IPS-11a (cell line): ENCODE measurements at regions not wholly inside any gene's neighbourhood (a gene's known extent, or its start where the extent isn't known, plus 50 kb on each side); places are given as distances from the start of the nearest gene placed in this dataset.
"Not testable (repeated sequence)": the region's sequence is repeated elsewhere in the genome, so short reads cannot be mapped to it uniquely, and the experiment has no call there.

Experiments
- H3K4me3 ChIP-seq: one replicate; pipeline ENCODE4 v1.5.1; 2013; ENCODE audit warnings: low read depth, low read length, control low read depth

GRCh38 chr14:28373721-28374120 lies 392.9 kb upstream of the FOXG1 start:
- H3K4me3 ChIP-seq, result no peak overlapping the region

- H3K4me3 ChIP-seq, result no peak overlapping the region
These were observed 391.3 kb upstream of the FOXG1 start for GRCh38 chr14:28375295-28375694.

GRCh38 chr14:28381656-28382055 lies 384.9 kb upstream of the FOXG1 start:
- H3K4me3 ChIP-seq, result no peak overlapping the region

GRCh38 chr14:28382444-28383190 lies 384.0 kb upstream of the FOXG1 start:
- H3K4me3 ChIP-seq, result no peak overlapping the region

GRCh38 chr14:28398506-28398905 lies 368.1 kb upstream of the FOXG1 start:
- no peak overlapping the region for H3K4me3 ChIP-seq

- H3K4me3 ChIP-seq, result not testable (repeated sequence)
These were observed 364.9 kb upstream of the FOXG1 start for GRCh38 chr14:28401705-28402104.

GRCh38 chr14:28406196-28406595 lies 360.4 kb upstream of the FOXG1 start:
- H3K4me3 ChIP-seq, result no peak overlapping the region

- no peak overlapping the region for H3K4me3 ChIP-seq
These were observed 359.4 kb upstream of the FOXG1 start for GRCh38 chr14:28407031-28407825.

GRCh38 chr14:28407996-28408395 lies 358.6 kb upstream of the FOXG1 start:
- no peak overlapping the region for H3K4me3 ChIP-seq

- no peak overlapping the region for H3K4me3 ChIP-seq
These were observed 354.5 kb upstream of the FOXG1 start for GRCh38 chr14:28412077-28412476.

- no peak overlapping the region for H3K4me3 ChIP-seq
These were observed 339.6 kb upstream of the FOXG1 start for GRCh38 chr14:28426960-28427359.

- no peak overlapping the region for H3K4me3 ChIP-seq
These were observed 329.8 kb upstream of the FOXG1 start for GRCh38 chr14:28436821-28437220.

GRCh38 chr14:28461389-28461788 lies 305.2 kb upstream of the FOXG1 start:
- H3K4me3 ChIP-seq, result no peak overlapping the region

- H3K4me3 ChIP-seq, result no peak overlapping the region
These were observed 299.0 kb upstream of the FOXG1 start for GRCh38 chr14:28467611-28468010.

GRCh38 chr14:28468191-28469151 lies 298.1 kb upstream of the FOXG1 start:
- no peak overlapping the region for H3K4me3 ChIP-seq

GRCh38 chr14:28482251-28483040 lies 284.1 kb upstream of the FOXG1 start:
- no peak overlapping the region for H3K4me3 ChIP-seq

GRCh38 chr14:28483506-28483905 lies 283.1 kb upstream of the FOXG1 start:
- H3K4me3 ChIP-seq, result no peak overlapping the region

- no peak overlapping the region for H3K4me3 ChIP-seq
These were observed 277.9 kb upstream of the FOXG1 start for GRCh38 chr14:28488684-28489083.

- H3K4me3 ChIP-seq, result no peak overlapping the region
These were observed 273.1 kb upstream of the FOXG1 start for GRCh38 chr14:28493516-28493915.

GRCh38 chr14:28494196-28494595 lies 272.4 kb upstream of the FOXG1 start:
- no peak overlapping the region for H3K4me3 ChIP-seq
